DND-41 (cell line): ENCODE measurements at regions not wholly inside any gene's neighbourhood (a gene's known extent, or its start where the extent isn't known, plus 50 kb on each side); places are given as distances from the start of the nearest gene placed in this dataset.

Source experiments
- ATAC-seq: fragments of 200-7000 bp; cut with Tn5 transposase; 3 replicates; pipeline ENCODE4 v1.9.1; 2021; ENCODE audit warnings: low read depth; ENCODE audit not compliant: insufficient read depth
- DNase-seq: peaks from one replicate; pipeline ENCODE4 v3.0.0-alpha.2; 2020
- H2AFZ ChIP-seq: 2 replicates; pipeline ENCODE4 v1.6.0; 2012; ENCODE audit warnings: low read depth, low read length
- H3K27ac ChIP-seq: 2 replicates; pipeline ENCODE4 v1.5.1; 2012; ENCODE audit warnings: low read length, inconsistent platforms
- H3K27me3 ChIP-seq: fragments of 200-600 bp; sonication (generic); 2 replicates; pipeline ENCODE4 v1.6.0; 2012; ENCODE audit warnings: low read length, mild to moderate bottlenecking, inconsistent platforms; ENCODE audit not compliant: insufficient read depth, poor library complexity
- H3K36me3 ChIP-seq: 2 replicates; pipeline ENCODE4 v1.5.1; 2012; ENCODE audit warnings: low read length, inconsistent platforms; ENCODE audit not compliant: insufficient read depth
- H3K4me1 ChIP-seq: 2 replicates; pipeline ENCODE4 v1.5.1; 2012; ENCODE audit warnings: mild to moderate bottlenecking, low read length; ENCODE audit not compliant: insufficient read depth
- H3K4me2 ChIP-seq: 2 replicates; pipeline ENCODE4 v1.6.0; 2012; ENCODE audit warnings: mild to moderate bottlenecking, moderate library complexity, low read length, inconsistent platforms; ENCODE audit not compliant: insufficient read depth
- H3K4me3 ChIP-seq, 2 experiments: fragments of 200-600 bp in 1 of 2; shearing (Covaris generic) in 1 of 2; 2 replicates each; pipeline ENCODE4 v1.5.1; 2012 to 2016; ENCODE audit warnings: inconsistent platforms in 2 of 2, low read length in 2 of 2, mild to moderate bottlenecking in 2 of 2, low read depth in 1 of 2, moderate library complexity in 1 of 2
- H3K79me2 ChIP-seq: 2 replicates; pipeline ENCODE4 v1.6.0; 2012; ENCODE audit warnings: low read length, inconsistent platforms; ENCODE audit not compliant: insufficient read depth
- H3K9ac ChIP-seq: 2 replicates; pipeline ENCODE4 v1.6.0; 2012; ENCODE audit warnings: low read depth, mild to moderate bottlenecking, inconsistent platforms, low read length, moderate library complexity
- H3K9me3 ChIP-seq: 2 replicates; pipeline ENCODE4 v1.5.1; 2012; ENCODE audit warnings: low read length, moderate library complexity, mild to moderate bottlenecking, inconsistent platforms; ENCODE audit not compliant: insufficient read depth, severe bottlenecking
- H4K20me1 ChIP-seq: 2 replicates; pipeline ENCODE4 v1.6.0; 2012; ENCODE audit warnings: low read length; ENCODE audit not compliant: insufficient read depth
- CTCF ChIP-seq: IDR thresholded peaks from 2 replicates; pipeline ENCODE4 v1.5.1; 2012; ENCODE audit warnings: borderline replicate concordance, low read length, moderate library complexity, mild to moderate bottlenecking; ENCODE audit not compliant: poor library complexity, severe bottlenecking; ENCODE audit errors: extremely low read depth
- EZH2 ChIP-seq: IDR thresholded peaks from 3 replicates; pipeline ENCODE4 v1.6.1; 2012; ENCODE audit warnings: borderline replicate concordance, low read depth, mild to moderate bottlenecking, moderate library complexity, low read length, inconsistent platforms; ENCODE audit not compliant: severe bottlenecking

- H3K4me1 ChIP-seq, result no peaks in the 10 kb centered on the region
- H3K79me2 ChIP-seq, result no peaks in the 10 kb centered on the region
- H3K36me3 ChIP-seq, result no peaks in the 10 kb centered on the region
- H3K27me3 ChIP-seq, result peaks cover 4% of the 10 kb centered on the region
- no peak overlapping the region for H3K9ac ChIP-seq
- ATAC-seq, result no peak
- H3K9me3 ChIP-seq, result no peaks in the 10 kb centered on the region
- no peak overlapping the region for H3K4me2 ChIP-seq
- no peak overlapping the region for H3K4me3 ChIP-seq
- TF ChIP-seq EZH2, result no peak
- TF ChIP-seq CTCF, result no peak
- no peak for DNase-seq
- no peak overlapping the region for H3K27ac ChIP-seq
- H4K20me1 ChIP-seq, result no peaks in the 10 kb centered on the region
- no peak overlapping the region for H2AFZ ChIP-seq
Observed at GRCh38 chr6:40810171-40810570, 223.0 kb upstream of the LRFN2 start.

GRCh38 chr6:40809627-40810026 is 222.5 kb upstream of the LRFN2 start:
- Histone ChIP-seq H4K20me1 (no peaks in the 10 kb centered on the region), H3K4me1 (no peaks in the 10 kb centered on the region), H3K27ac (no peak overlapping the region), H3K4me2 (no peak overlapping the region), H3K27me3 (peaks cover 4% of the 10 kb centered on the region), H3K9me3 (no peaks in the 10 kb centered on the region), H3K4me3 (no peak overlapping the region), H3K9ac (no peak overlapping the region), H3K36me3 (no peaks in the 10 kb centered on the region), H2AFZ (no peak overlapping the region), H3K79me2 (no peaks in the 10 kb centered on the region)
- DNase-seq (no peak), ATAC-seq (no peak)
- TF ChIP-seq CTCF (no peak), EZH2 (no peak)

GRCh38 chr6:40807484-40807883 is 220.3 kb upstream of the LRFN2 start:
- H3K27ac ChIP-seq, result no peak overlapping the region
- H3K4me3 ChIP-seq, result no peak overlapping the region
- no peaks in the 10 kb centered on the region for H4K20me1 ChIP-seq
- H3K36me3 ChIP-seq, result no peaks in the 10 kb centered on the region
- no peak overlapping the region for H3K9ac ChIP-seq
- H3K9me3 ChIP-seq, result no peaks in the 10 kb centered on the region
- ATAC-seq (no peak), DNase-seq (no peak)
- no peak overlapping the region for H3K4me2 ChIP-seq
- H2AFZ ChIP-seq, result no peak overlapping the region
- peaks cover 4% of the 10 kb centered on the region for H3K27me3 ChIP-seq
- no peaks in the 10 kb centered on the region for H3K79me2 ChIP-seq
- TF ChIP-seq CTCF (no peak), EZH2 (no peak)
- no peaks in the 10 kb centered on the region for H3K4me1 ChIP-seq
